Panc1 (cell line): ENCODE measurements at regions not wholly inside any gene's neighbourhood (a gene's known extent, or its start where the extent isn't known, plus 50 kb on each side); places are given as distances from the start of the nearest gene placed in this dataset.

Source experiments
- ATAC-seq: fragments of 200-7000 bp; cut with Tn5 transposase; 2 replicates; pipeline ENCODE4 v1.9.1; 2020; ENCODE audit warnings: mild to moderate bottlenecking, moderate library complexity
- BruUV-seq: library from RNA; stranded (reverse); fragments of 400-500 nt; replicated peaks from 2 replicates; lab custom pipeline; 2021; lab: Mats Ljungman, UMichigan
- CTCF ChIA-PET: fragments of 300-600 bp; sonication (Branson Sonifier 250); formaldehyde crosslinking; loops from one replicate; lab custom pipeline; 2022; ENCODE audit warnings: antibody characterized with exemption; lab: Charles Lee
- POLR2A ChIA-PET: fragments of 300-600 bp; sonication (Branson Sonifier 250); formaldehyde crosslinking; loops from one replicate; lab custom pipeline; 2022; ENCODE audit warnings: antibody characterized with exemption; lab: Charles Lee
- DNase-seq: peaks from one replicate; pipeline ENCODE4 v3.0.0-alpha.2; 2010; ENCODE audit warnings: low read depth, low spot score
- H3K27ac ChIP-seq: 2 replicates; pipeline ENCODE4 v1.5.1; 2011; ENCODE audit warnings: mild to moderate bottlenecking, low read length, inconsistent platforms
- H3K27me3 ChIP-seq: fragments of 200-500 bp; sonication (Bioruptor generic); 2 replicates; pipeline ENCODE4 v1.6.0; 2014; ENCODE audit warnings: low read length, inconsistent platforms; ENCODE audit not compliant: control insufficient read depth, insufficient read depth
- H3K36me3 ChIP-seq: fragments of 200-500 bp; sonication (Bioruptor generic); 2 replicates; pipeline ENCODE4 v1.5.1; 2014; ENCODE audit warnings: inconsistent platforms, mild to moderate bottlenecking, low read length, moderate library complexity; ENCODE audit not compliant: control insufficient read depth, insufficient read depth
- H3K4me1 ChIP-seq: 2 replicates; pipeline ENCODE4 v1.5.1; 2011; ENCODE audit warnings: inconsistent platforms, mild to moderate bottlenecking, low read length, moderate library complexity; ENCODE audit not compliant: control insufficient read depth, insufficient read depth
- H3K4me3 ChIP-seq, 2 experiments: 2 replicates each; pipeline ENCODE4 v1.5.1; 2011 to 2012; ENCODE audit warnings: low read depth in 2 of 2, low read length in 2 of 2, mild to moderate bottlenecking in 2 of 2, inconsistent platforms in 1 of 2, moderate library complexity in 1 of 2
- H3K9me3 ChIP-seq: fragments of 200-500 bp; sonication (Bioruptor generic); 2 replicates; pipeline ENCODE4 v1.5.1; 2014; ENCODE audit warnings: low read depth, mild to moderate bottlenecking, inconsistent platforms, low read length, moderate library complexity; ENCODE audit not compliant: control insufficient read depth, insufficient read depth
- CTCF ChIP-seq: fragments of 450-650 bp; IDR thresholded peaks from 2 replicates; pipeline ENCODE4 v1.5.1; 2017; ENCODE audit warnings: mild to moderate bottlenecking
- POLR2AphosphoS5 ChIP-seq: IDR thresholded peaks from 2 replicates; pipeline ENCODE4 v1.6.1; 2012; ENCODE audit warnings: mild to moderate bottlenecking, low read depth, low read length, moderate library complexity
- REST ChIP-seq, 2 experiments: IDR thresholded peaks; 2 replicates each; pipeline ENCODE4 v1.6.1; 2011 to 2012; ENCODE audit warnings: low read depth in 2 of 2, control low read depth in 1 of 2, low read length in 1 of 2, mild to moderate bottlenecking in 1 of 2, moderate library complexity in 1 of 2; ENCODE audit not compliant: insufficient read depth in 1 of 2
- SIN3A ChIP-seq: IDR thresholded peaks from 2 replicates; pipeline ENCODE4 v1.6.1; 2012; ENCODE audit warnings: low read depth, mild to moderate bottlenecking, low read length, moderate library complexity, borderline replicate concordance; ENCODE audit not compliant: insufficient read depth
- TCF7L2 ChIP-seq: IDR thresholded peaks from 2 replicates; pipeline ENCODE4 v1.6.1; 2011; ENCODE audit warnings: mild to moderate bottlenecking, low read depth, low read length, inconsistent platforms
- in situ Hi-C: cut with HindIII; loops from 2 replicates; pipeline ENCODE4 v1.10.0; 2016; ENCODE audit warnings: low sequenced_read_pairs, low pct_unique_long_range_greater_than_20kb
- intact Hi-C: fragments of 100-400 bp; cut with micrococcal nuclease; formaldehyde crosslinking; loops from one replicate; pipeline ENCODE4 v1.10.0; 2022; ENCODE audit not compliant: unreplicated experiment

- ChIA-PET CTCF (no interaction called here), POLR2A (no interaction called here)
- DNase-seq (no peak), ATAC-seq (no peak)
- Histone ChIP-seq H3K4me3 (no peak overlapping the region), H3K36me3 (no peaks in the 10 kb centered on the region), H3K4me1 (no peaks in the 10 kb centered on the region), H3K27ac (no peak overlapping the region), H3K27me3 (no peaks in the 10 kb centered on the region), H3K9me3 (no peaks in the 10 kb centered on the region)
- TF ChIP-seq TCF7L2 = no peak
- TF ChIP-seq REST (IDR thresholded peaks at IDR 0.05; ENCODE audit: insufficient read depth in 1 of 2, low read depth in 2 of 2, low read length in 1 of 2) = no peak
- TF ChIP-seq CTCF = no peak
- no peak for TF ChIP-seq POLR2AphosphoS5
- no peak for TF ChIP-seq SIN3A
- BruUV-seq = no TSS peak
- intact Hi-C loops (no loop called here), in situ Hi-C loops (no loop called here)
Measured at GRCh38 chr2:224104668-224105386, 65.7 kb upstream of the SERPINE2 start.

- H3K36me3 ChIP-seq = no peaks in the 10 kb centered on the region
- DNase-seq (no peak), ATAC-seq (no peak)
- ChIA-PET CTCF (no interaction called here), POLR2A (no interaction called here)
- no TSS peak for BruUV-seq
- H3K27me3 ChIP-seq = no peaks in the 10 kb centered on the region
- H3K27ac ChIP-seq = no peak overlapping the region
- H3K4me3 ChIP-seq = no peak overlapping the region
- in situ Hi-C loops (no loop called here), intact Hi-C loops (no loop called here)
- no peaks in the 10 kb centered on the region for H3K9me3 ChIP-seq
- no peak for TF ChIP-seq TCF7L2
- no peak for TF ChIP-seq CTCF
- no peak for TF ChIP-seq REST (IDR thresholded peaks at IDR 0.05; ENCODE audit: insufficient read depth in 1 of 2, low read depth in 2 of 2, low read length in 1 of 2)
- TF ChIP-seq SIN3A = no peak
- TF ChIP-seq POLR2AphosphoS5 = no peak
- H3K4me1 ChIP-seq = no peaks in the 10 kb centered on the region
Measured at GRCh38 chr2:224103651-224104050, 64.6 kb upstream of the SERPINE2 start.
